ENCODE measurements at regions not wholly inside any gene's neighbourhood (a gene's known extent, or its start where the extent isn't known, plus 50 kb on each side); places are given as distances from the start of the nearest gene placed in this dataset.

- TF ChIP-seq EZH2 (IDR thresholded peaks at IDR 0.05; ENCODE audit: low read depth, unreplicated experiment) (no peak), ZNF114 (CRISPR knock-in tag; IDR thresholded peaks at IDR 0.05) (no peak), POLR2AphosphoS5 (IDR thresholded peaks at IDR 0.05; ENCODE audit: low read depth) (no peak), EZH2phosphoT487 (IDR thresholded peaks at IDR 0.05; ENCODE audit: unreplicated experiment) (no peak), NANOG (IDR thresholded peaks at IDR 0.05; ENCODE audit: borderline replicate concordance) (no peak), REST (IDR thresholded peaks at IDR 0.05; ENCODE audit: unreplicated experiment) (no peak)
Observed at GRCh38 chr7:68484731-68485130, 1113.5 kb upstream of the AUTS2 start (continued).

- Histone ChIP-seq H3K79me2 (replicated peaks; ENCODE audit: insufficient read depth) (no peaks in the 10 kb centered on the region), H3K4me3 (no peak overlapping the region), H2AFZ (no peak overlapping the region), H3K4me2 (no peak overlapping the region), H3K27me3 (ENCODE audit: insufficient read depth) (no peaks in the 10 kb centered on the region), H3K27ac (ENCODE audit: low read depth) (no peak overlapping the region), H3K36me3 (ENCODE audit: insufficient read depth) (no peaks in the 10 kb centered on the region), H3K4me1 (ENCODE audit: insufficient read depth) (no peaks in the 10 kb centered on the region), H3K9me2 (ENCODE audit: insufficient read depth) (no peaks in the 10 kb centered on the region), H4K20me1 (replicated peaks; ENCODE audit: insufficient read depth) (no peaks in the 10 kb centered on the region), H3F3A (replicated peaks; ENCODE audit: low read depth) (no peaks in the 10 kb centered on the region)
- H3K36me3 Mint-ChIP-seq (ENCODE audit: low read depth), result peaks cover 47% of the 10 kb centered on the region
- no peak overlapping the region for H3K4me3 Mint-ChIP-seq
- H3K9me3 Mint-ChIP-seq, result peaks cover 71% of the 10 kb centered on the region
- no peaks in the 10 kb centered on the region for H3K4me1 Mint-ChIP-seq
- ATAC-seq (no peak), DNase-seq (ENCODE audit: low spot score) (no peak)
- H3K27me3 Mint-ChIP-seq (ENCODE audit: insufficient read depth, low read depth, poor library complexity), result peaks cover 6% of the 10 kb centered on the region
- H3K27ac Mint-ChIP-seq, result no peak overlapping the region
- no peak for TF ChIP-seq REST (IDR thresholded peaks at IDR 0.05; ENCODE audit: unreplicated experiment)
- TF ChIP-seq ETS1 (IDR thresholded peaks at IDR 0.05), result no peak
- TF ChIP-seq CREB1 (CRISPR knock-in tag; IDR thresholded peaks at IDR 0.05; ENCODE audit: low read depth), result no peak
- TF ChIP-seq POLR2AphosphoS5 (IDR thresholded peaks at IDR 0.05; ENCODE audit: low read depth), result no peak
- no peak for TF ChIP-seq JUNB (IDR thresholded peaks at IDR 0.05; ENCODE audit: unreplicated experiment)
- no peak for TF ChIP-seq STAT1 (IDR thresholded peaks at IDR 0.05; ENCODE audit: unreplicated experiment)
- TF ChIP-seq, protein P1, sequence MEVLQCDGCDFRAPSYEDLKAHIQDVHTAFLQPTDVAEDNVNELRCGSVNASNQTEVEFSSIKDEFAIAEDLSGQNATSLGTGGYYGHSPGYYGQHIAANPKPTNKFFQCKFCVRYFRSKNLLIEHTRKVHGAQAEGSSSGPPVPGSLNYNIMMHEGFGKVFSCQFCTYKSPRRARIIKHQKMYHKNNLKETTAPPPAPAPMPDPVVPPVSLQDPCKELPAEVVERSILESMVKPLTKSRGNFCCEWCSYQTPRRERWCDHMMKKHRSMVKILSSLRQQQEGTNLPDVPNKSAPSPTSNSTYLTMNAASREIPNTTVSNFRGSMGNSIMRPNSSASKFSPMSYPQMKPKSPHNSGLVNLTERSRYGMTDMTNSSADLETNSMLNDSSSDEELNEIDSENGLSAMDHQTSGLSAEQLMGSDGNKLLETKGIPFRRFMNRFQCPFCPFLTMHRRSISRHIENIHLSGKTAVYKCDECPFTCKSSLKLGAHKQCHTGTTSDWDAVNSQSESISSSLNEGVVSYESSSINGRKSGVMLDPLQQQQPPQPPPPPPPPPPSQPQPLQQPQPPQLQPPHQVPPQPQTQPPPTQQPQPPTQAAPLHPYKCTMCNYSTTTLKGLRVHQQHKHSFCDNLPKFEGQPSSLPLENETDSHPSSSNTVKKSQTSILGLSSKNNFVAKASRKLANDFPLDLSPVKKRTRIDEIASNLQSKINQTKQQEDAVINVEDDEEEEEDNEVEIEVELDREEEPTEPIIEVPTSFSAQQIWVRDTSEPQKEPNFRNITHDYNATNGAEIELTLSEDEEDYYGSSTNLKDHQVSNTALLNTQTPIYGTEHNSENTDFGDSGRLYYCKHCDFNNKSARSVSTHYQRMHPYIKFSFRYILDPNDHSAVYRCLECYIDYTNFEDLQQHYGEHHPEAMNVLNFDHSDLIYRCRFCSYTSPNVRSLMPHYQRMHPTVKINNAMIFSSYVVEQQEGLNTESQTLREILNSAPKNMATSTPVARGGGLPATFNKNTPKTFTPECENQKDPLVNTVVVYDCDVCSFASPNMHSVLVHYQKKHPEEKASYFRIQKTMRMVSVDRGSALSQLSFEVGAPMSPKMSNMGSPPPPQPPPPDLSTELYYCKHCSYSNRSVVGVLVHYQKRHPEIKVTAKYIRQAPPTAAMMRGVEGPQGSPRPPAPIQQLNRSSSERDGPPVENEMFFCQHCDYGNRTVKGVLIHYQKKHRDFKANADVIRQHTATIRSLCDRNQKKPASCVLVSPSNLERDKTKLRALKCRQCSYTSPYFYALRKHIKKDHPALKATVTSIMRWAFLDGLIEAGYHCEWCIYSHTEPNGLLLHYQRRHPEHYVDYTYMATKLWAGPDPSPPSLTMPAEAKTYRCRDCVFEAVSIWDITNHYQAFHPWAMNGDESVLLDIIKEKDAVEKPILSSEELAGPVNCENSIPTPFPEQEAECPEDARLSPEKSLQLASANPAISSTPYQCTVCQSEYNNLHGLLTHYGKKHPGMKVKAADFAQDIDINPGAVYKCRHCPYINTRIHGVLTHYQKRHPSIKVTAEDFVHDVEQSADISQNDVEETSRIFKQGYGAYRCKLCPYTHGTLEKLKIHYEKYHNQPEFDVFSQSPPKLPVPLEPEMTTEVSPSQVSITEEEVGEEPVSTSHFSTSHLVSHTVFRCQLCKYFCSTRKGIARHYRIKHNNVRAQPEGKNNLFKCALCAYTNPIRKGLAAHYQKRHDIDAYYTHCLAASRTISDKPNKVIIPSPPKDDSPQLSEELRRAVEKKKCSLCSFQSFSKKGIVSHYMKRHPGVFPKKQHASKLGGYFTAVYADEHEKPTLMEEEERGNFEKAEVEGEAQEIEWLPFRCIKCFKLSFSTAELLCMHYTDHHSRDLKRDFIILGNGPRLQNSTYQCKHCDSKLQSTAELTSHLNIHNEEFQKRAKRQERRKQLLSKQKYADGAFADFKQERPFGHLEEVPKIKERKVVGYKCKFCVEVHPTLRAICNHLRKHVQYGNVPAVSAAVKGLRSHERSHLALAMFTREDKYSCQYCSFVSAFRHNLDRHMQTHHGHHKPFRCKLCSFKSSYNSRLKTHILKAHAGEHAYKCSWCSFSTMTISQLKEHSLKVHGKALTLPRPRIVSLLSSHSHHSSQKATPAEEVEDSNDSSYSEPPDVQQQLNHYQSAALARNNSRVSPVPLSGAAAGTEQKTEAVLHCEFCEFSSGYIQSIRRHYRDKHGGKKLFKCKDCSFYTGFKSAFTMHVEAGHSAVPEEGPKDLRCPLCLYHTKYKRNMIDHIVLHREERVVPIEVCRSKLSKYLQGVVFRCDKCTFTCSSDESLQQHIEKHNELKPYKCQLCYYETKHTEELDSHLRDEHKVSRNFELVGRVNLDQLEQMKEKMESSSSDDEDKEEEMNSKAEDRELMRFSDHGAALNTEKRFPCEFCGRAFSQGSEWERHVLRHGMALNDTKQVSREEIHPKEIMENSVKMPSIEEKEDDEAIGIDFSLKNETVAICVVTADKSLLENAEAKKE (CRISPR knock-in tag; IDR thresholded peaks at IDR 0.05), result no peak
Observed at GRCh38 chr7:68485253-68485917, 1112.9 kb upstream of the AUTS2 start.
